ENCODE measurements at regions not wholly inside any gene's neighbourhood (a gene's known extent, or its start where the extent isn't known, plus 50 kb on each side); places are given as distances from the start of the nearest gene placed in this dataset.

- DNase-seq (ENCODE audit: low read depth in 2 of 3, low spot score in 2 of 3) = no peak
Observed at GRCh38 chrX:40173143-40174000, 75.6 kb upstream of the BCOR start.

GRCh38 chrX:40172401-40173142 lies 74.8 kb upstream of the BCOR start:
- DNase-seq (ENCODE audit: low read depth in 2 of 3, low spot score in 2 of 3) = peak in 2 of 3 donors; percentile 81 to 92

GRCh38 chrX:40171513-40172400 lies 74.0 kb upstream of the BCOR start:
- DNase-seq (ENCODE audit: low read depth in 2 of 3, low spot score in 2 of 3) = peak in 1 of 3 donors; percentile 53

GRCh38 chrX:40170830-40171512 lies 73.2 kb upstream of the BCOR start:
- DNase-seq (ENCODE audit: low read depth in 2 of 3, low spot score in 2 of 3) = no peak

GRCh38 chrX:40169193-40170101 lies 71.7 kb upstream of the BCOR start:
- peak in 2 of 3 donors; percentile 87 to 91 for DNase-seq (ENCODE audit: low read depth in 2 of 3, low spot score in 2 of 3)

- DNase-seq (ENCODE audit: low read depth in 2 of 3, low spot score in 2 of 3) = no peak
Observed at GRCh38 chrX:40168480-40169011, 70.8 kb upstream of the BCOR start.

- no peak for DNase-seq (ENCODE audit: low read depth in 2 of 3, low spot score in 2 of 3)
Observed at GRCh38 chrX:40167850-40168479, 70.2 kb upstream of the BCOR start.

GRCh38 chrX:40167233-40167849 lies 69.6 kb upstream of the BCOR start:
- no peak for DNase-seq (ENCODE audit: low read depth in 2 of 3, low spot score in 2 of 3)

GRCh38 chrX:40166582-40166981 lies 68.8 kb upstream of the BCOR start:
- no peak for DNase-seq (ENCODE audit: low read depth in 2 of 3, low spot score in 2 of 3)

GRCh38 chrX:40165861-40166260 lies 68.1 kb upstream of the BCOR start:
- no peak for DNase-seq (ENCODE audit: low read depth in 2 of 3, low spot score in 2 of 3)

GRCh38 chrX:40165206-40165605 lies 67.4 kb upstream of the BCOR start:
- no peak for DNase-seq (ENCODE audit: low read depth in 2 of 3, low spot score in 2 of 3)

- no peak for DNase-seq (ENCODE audit: low read depth in 2 of 3, low spot score in 2 of 3)
Observed at GRCh38 chrX:40164751-40165150, 67.0 kb upstream of the BCOR start.

- no peak for DNase-seq (ENCODE audit: low read depth in 2 of 3, low spot score in 2 of 3)
Observed at GRCh38 chrX:40158036-40158706, 60.4 kb upstream of the BCOR start.

- DNase-seq (ENCODE audit: low read depth in 2 of 3, low spot score in 2 of 3) = no peak
Observed at GRCh38 chrX:40157228-40158035, 59.7 kb upstream of the BCOR start.

- DNase-seq (ENCODE audit: low read depth in 2 of 3, low spot score in 2 of 3) = no peak
Observed at GRCh38 chrX:40156470-40157227, 58.9 kb upstream of the BCOR start.

Measured in hematopoietic multipotent progenitor cell (in vitro differentiated cells).